H1 (cell line): ENCODE measurements at regions not wholly inside any gene's neighbourhood (a gene's known extent, or its start where the extent isn't known, plus 50 kb on each side); places are given as distances from the start of the nearest gene placed in this dataset.

Source experiments
- CTCF ChIA-PET: fragments of 300-600 bp; sonication (Branson Sonifier 250); formaldehyde crosslinking; loops from one replicate; lab custom pipeline; 2021; ENCODE audit not compliant: partially characterized antibody; lab: Charles Lee
- POLR2A ChIA-PET: fragments of 300-600 bp; sonication (Branson Sonifier 250); formaldehyde crosslinking; loops from one replicate; lab custom pipeline; 2021; ENCODE audit warnings: inconsistent platforms; ENCODE audit not compliant: partially characterized antibody; lab: Charles Lee
- DNase-seq, 2 experiments: peaks; one replicate each; pipeline versions ENCODE4 v3.0.0 to v3.0.0-alpha.2; 2010 to 2022; ENCODE audit warnings: low spot score in 2 of 2, low read depth in 1 of 2, mixed read lengths in 1 of 2
- FAIRE-seq: peaks from 2 replicates; lab custom pipeline; 2011; peaks lifted over from hg19 to GRCh38; lab: Jason Lieb, UNC
- H2AFZ ChIP-seq: 2 replicates; pipeline ENCODE4 v1.8.1; 2012; ENCODE audit warnings: low read length, inconsistent platforms
- H2AK5ac ChIP-seq: 2 replicates; pipeline ENCODE4 v1.6.1; 2013; ENCODE audit warnings: low read depth, low read length
- H2BK120ac ChIP-seq: replicated peaks from 2 replicates; pipeline ENCODE3; 2013; ENCODE audit warnings: low read depth, low read length, inconsistent platforms
- H2BK12ac ChIP-seq: 2 replicates; pipeline ENCODE4 v1.6.1; 2013; ENCODE audit warnings: low read depth, low read length
- H2BK15ac ChIP-seq: 2 replicates; pipeline ENCODE4 v1.6.1; 2013; ENCODE audit warnings: low read length
- H2BK20ac ChIP-seq: 2 replicates; pipeline ENCODE4 v1.6.1; 2013; ENCODE audit warnings: low read length
- H2BK5ac ChIP-seq: 2 replicates; pipeline ENCODE4 v1.6.1; 2013; ENCODE audit warnings: low read depth, low read length
- H3K14ac ChIP-seq: 2 replicates; pipeline ENCODE4 v1.6.1; 2013; ENCODE audit warnings: inconsistent platforms; ENCODE audit not compliant: insufficient read length
- H3K18ac ChIP-seq: 2 replicates; pipeline ENCODE4 v1.6.1; 2013; ENCODE audit warnings: low read length; ENCODE audit errors: extremely low read depth
- H3K23ac ChIP-seq: 2 replicates; pipeline ENCODE4 v1.6.1; 2013; ENCODE audit warnings: inconsistent platforms; ENCODE audit not compliant: insufficient read length
- H3K23me2 ChIP-seq: 2 replicates; pipeline ENCODE4 v1.6.1; 2013; ENCODE audit warnings: low read depth, low read length
- H3K27ac ChIP-seq: 2 replicates; pipeline ENCODE4 v1.6.1; 2011; ENCODE audit warnings: low read depth, low read length, inconsistent platforms
- H3K27me3 ChIP-seq, 4 experiments: replicated peaks in 1 of 4; 1 replicate in 1 of 4; 2 replicates in 3 of 4; pipeline versions ENCODE4 v1.6.1 to v1.8.1; 2011 to 2013; ENCODE audit warnings: low read length in 3 of 4, mild to moderate bottlenecking in 3 of 4, inconsistent platforms in 2 of 4, mixed read lengths in 2 of 4, moderate library complexity in 1 of 4; ENCODE audit not compliant: control insufficient read depth in 3 of 4, insufficient read depth in 3 of 4; ENCODE audit errors: extremely low read depth in 1 of 4
- H3K36me3 ChIP-seq, 4 experiments: 2 replicates each; pipeline versions ENCODE4 v1.6.1 to v1.8.1; 2011 to 2013; ENCODE audit warnings: mild to moderate bottlenecking in 4 of 4, low read length in 3 of 4, moderate library complexity in 2 of 4, control low read depth in 1 of 4, inconsistent platforms in 1 of 4; ENCODE audit not compliant: insufficient read depth in 4 of 4, control insufficient read depth in 2 of 4
- H3K4ac ChIP-seq: replicated peaks from 2 replicates; pipeline ENCODE3; 2013; ENCODE audit warnings: low read length, low read depth, mixed read lengths, inconsistent platforms; ENCODE audit not compliant: insufficient read length
- H3K4me1 ChIP-seq, 4 experiments: replicated peaks in 1 of 4; 1 replicate in 1 of 4; 2 replicates in 3 of 4; pipeline versions ENCODE4 v1.6.1 to v1.8.1; 2011 to 2013; ENCODE audit warnings: low read length in 3 of 4, inconsistent platforms in 2 of 4, mixed read lengths in 1 of 4; ENCODE audit not compliant: insufficient read depth in 4 of 4, control insufficient read depth in 3 of 4
- H3K4me2 ChIP-seq, 2 experiments: 2 replicates each; pipeline versions ENCODE4 v1.6.1 to v1.8.1; 2011 to 2013; ENCODE audit warnings: low read depth in 2 of 2, low read length in 2 of 2, control low read depth in 1 of 2, inconsistent platforms in 1 of 2, mild to moderate bottlenecking in 1 of 2; ENCODE audit not compliant: insufficient read depth in 1 of 2
- H3K4me3 ChIP-seq, 4 experiments: fragments of 200-600, 300-600 bp in 1 of 4; sonication (generic), shearing (Covaris generic), sonication (Bioruptor Twin) in 1 of 4; 2 replicates each; pipeline versions ENCODE4 v1.5.1 to v1.8.1; 2011 to 2016; ENCODE audit warnings: low read length in 4 of 4, low read depth in 3 of 4, control low read depth in 2 of 4, inconsistent platforms in 2 of 4, mild to moderate bottlenecking in 2 of 4, mixed read lengths in 1 of 4, moderate library complexity in 1 of 4; ENCODE audit not compliant: insufficient read depth in 2 of 4; ENCODE audit errors: extremely low read depth in 1 of 4
- H3K56ac ChIP-seq: replicated peaks from 2 replicates; pipeline ENCODE3; 2013; ENCODE audit warnings: low read depth, mild to moderate bottlenecking, mixed read lengths, low read length, inconsistent platforms; ENCODE audit not compliant: insufficient read length
- H3K79me1 ChIP-seq: 2 replicates; pipeline ENCODE4 v1.6.1; 2013; ENCODE audit warnings: low read depth, low read length, control low read depth
- H3K79me2 ChIP-seq, 2 experiments: 2 replicates each; pipeline versions ENCODE4 v1.6.1 to v1.8.1; 2012 to 2013; ENCODE audit warnings: low read length in 2 of 2, mild to moderate bottlenecking in 2 of 2, inconsistent platforms in 1 of 2; ENCODE audit not compliant: insufficient read depth in 2 of 2, control insufficient read depth in 1 of 2
- H3K9ac ChIP-seq, 4 experiments: replicated peaks in 1 of 4; 1 replicate in 1 of 4; 2 replicates in 3 of 4; pipeline versions ENCODE4 v1.6.1 to v1.8.1; 2011 to 2013; ENCODE audit warnings: low read depth in 3 of 4, low read length in 3 of 4, control low read depth in 2 of 4, mild to moderate bottlenecking in 2 of 4, moderate library complexity in 2 of 4, inconsistent platforms in 1 of 4; ENCODE audit errors: extremely low read depth in 1 of 4
- H3K9me3 ChIP-seq, 2 experiments: 2 replicates each; pipeline versions ENCODE4 v1.6.1 to v1.8.1; 2012 to 2013; ENCODE audit warnings: mild to moderate bottlenecking in 2 of 2, moderate library complexity in 2 of 2, control low read depth in 1 of 2, inconsistent platforms in 1 of 2, low read depth in 1 of 2, low read length in 1 of 2, mixed read lengths in 1 of 2; ENCODE audit not compliant: insufficient read depth in 2 of 2
- H4K20me1 ChIP-seq, 2 experiments: replicated peaks in 1 of 2; 2 replicates each; pipeline versions ENCODE3 to v1.8.1; 2011 to 2013; ENCODE audit warnings: inconsistent platforms in 2 of 2, low read length in 2 of 2, mild to moderate bottlenecking in 1 of 2; ENCODE audit not compliant: insufficient read depth in 2 of 2, control insufficient read depth in 1 of 2
- H4K5ac ChIP-seq: 2 replicates; pipeline ENCODE4 v1.6.1; 2013; ENCODE audit warnings: low read length, low read depth, mixed read lengths, inconsistent platforms; ENCODE audit not compliant: insufficient read length
- H4K8ac ChIP-seq: 2 replicates; pipeline ENCODE4 v1.8.0; 2013; ENCODE audit warnings: mild to moderate bottlenecking, moderate library complexity, low read length, inconsistent platforms; ENCODE audit not compliant: insufficient read depth; ENCODE audit errors: extremely low read depth
- H4K91ac ChIP-seq: replicated peaks from 2 replicates; pipeline ENCODE3; 2013; ENCODE audit warnings: low read length, mixed read lengths, inconsistent platforms; ENCODE audit not compliant: insufficient read length
- POLR2A ChIP-seq, 2 experiments: IDR thresholded peaks; 1 replicate in 1 of 2; 2 replicates in 1 of 2; pipeline ENCODE4 v1.6.1; 2011; ENCODE audit warnings: low read depth in 2 of 2, low read length in 2 of 2, mild to moderate bottlenecking in 2 of 2; ENCODE audit errors: control extremely low read depth in 1 of 2
- RNF2 ChIP-seq: fragments of 200-900, 300-1000 bp; sonication (generic); IDR thresholded peaks from 2 replicates; pipeline ENCODE4 v1.7.1; 2016; ENCODE audit warnings: borderline replicate concordance, low read depth, mild to moderate bottlenecking, antibody characterized with exemption, low read length; ENCODE audit not compliant: poor library complexity, severe bottlenecking; ENCODE audit errors: missing control alignments
- RXRA ChIP-seq: IDR thresholded peaks from 2 replicates; pipeline ENCODE4 v1.6.1; 2011; ENCODE audit warnings: low read depth, mild to moderate bottlenecking, low read length, moderate library complexity; ENCODE audit not compliant: insufficient read depth
- SAP30 ChIP-seq: fragments of 300-600 bp; sonication (generic); IDR thresholded peaks from 2 replicates; pipeline ENCODE4 v1.7.1; 2012; ENCODE audit warnings: low read length, moderate library complexity, mild to moderate bottlenecking, inconsistent platforms; ENCODE audit not compliant: insufficient read depth, insufficient replicate concordance

GRCh38 chr18:43524260-43524659, 247.0 kb upstream of the SYT4 start:
- H3K18ac ChIP-seq, result no peak overlapping the region
- H3K4me2 ChIP-seq, result no peak overlapping the region
- no peak overlapping the region for H4K8ac ChIP-seq
- H2AFZ ChIP-seq, result no peak overlapping the region
- DNase-seq, result no peak
- H3K14ac ChIP-seq, result no peak overlapping the region
- no peak overlapping the region for H3K9ac ChIP-seq
- H3K9me3 ChIP-seq, result no peaks in the 10 kb centered on the region
- no peak overlapping the region for H4K91ac ChIP-seq
- ChIA-PET POLR2A (no interaction called here), CTCF (no interaction called here)
- H4K20me1 ChIP-seq, result no peaks in the 10 kb centered on the region
- no peak overlapping the region for H2BK5ac ChIP-seq
- no peak overlapping the region for H3K23ac ChIP-seq
- H3K4me1 ChIP-seq, result no peaks in the 10 kb centered on the region
- H3K56ac ChIP-seq, result no peak overlapping the region
- no peak overlapping the region for H2BK20ac ChIP-seq
- no peak overlapping the region for H2AK5ac ChIP-seq
- H3K36me3 ChIP-seq, result no peaks in the 10 kb centered on the region
- no peak for TF ChIP-seq RXRA
- no peak for TF ChIP-seq SAP30
- TF ChIP-seq RNF2, result no peak
- TF ChIP-seq POLR2A (IDR thresholded peaks at IDR 0.05; ENCODE audit: control extremely low read depth in 1 of 2, low read depth in 2 of 2, low read length in 2 of 2), result no peak
- no peak overlapping the region for H3K4me3 ChIP-seq
- H3K4ac ChIP-seq, result no peak overlapping the region
- H4K5ac ChIP-seq, result no peak overlapping the region
- no peak for FAIRE-seq
- H3K79me1 ChIP-seq, result no peaks in the 10 kb centered on the region
- no peak overlapping the region for H2BK12ac ChIP-seq
- H2BK15ac ChIP-seq, result no peak overlapping the region
- H2BK120ac ChIP-seq, result no peak overlapping the region
- no peaks in the 10 kb centered on the region for H3K27me3 ChIP-seq
- no peaks in the 10 kb centered on the region for H3K79me2 ChIP-seq
- H3K27ac ChIP-seq, result no peak overlapping the region
- H3K23me2 ChIP-seq, result no peaks in the 10 kb centered on the region
